ENCODE measurements at regions not wholly inside any gene's neighbourhood (a gene's known extent, or its start where the extent isn't known, plus 50 kb on each side); places are given as distances from the start of the nearest gene placed in this dataset.

DNA sequence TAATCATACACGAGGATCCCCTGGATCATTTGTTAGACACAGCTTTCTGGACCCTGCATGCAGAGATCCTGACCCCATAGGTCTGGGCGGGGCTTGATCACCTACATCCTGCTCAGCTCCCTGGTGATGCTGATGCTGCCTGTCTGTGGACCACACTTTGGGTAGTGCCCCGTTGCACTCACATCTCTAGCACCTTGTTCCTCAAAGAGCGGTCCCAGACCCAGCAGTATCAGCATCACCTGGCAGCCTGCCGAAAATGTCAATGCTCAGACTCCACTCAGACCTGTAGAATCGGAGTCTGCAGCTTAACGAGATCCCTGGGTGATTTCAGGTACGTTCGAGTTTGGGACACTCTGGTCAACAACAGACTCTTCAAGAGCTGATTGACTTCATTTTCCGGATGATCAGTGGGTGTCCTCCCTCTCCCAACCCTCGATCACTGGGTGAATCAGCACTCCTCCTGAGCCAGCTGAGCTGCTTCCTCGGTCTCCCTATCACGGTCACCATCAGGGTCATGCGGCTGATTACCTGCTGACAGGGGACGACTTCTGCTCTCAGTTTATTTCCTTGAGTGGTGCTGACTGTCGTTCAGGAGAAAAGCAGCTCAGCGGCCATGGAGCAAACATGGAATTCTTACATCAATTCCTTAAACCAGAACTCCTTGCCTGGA, 150.6 kb upstream of the RAB12 start:
- no peak for DNase-seq (ENCODE audit: low read depth in 2 of 2)

DNA sequence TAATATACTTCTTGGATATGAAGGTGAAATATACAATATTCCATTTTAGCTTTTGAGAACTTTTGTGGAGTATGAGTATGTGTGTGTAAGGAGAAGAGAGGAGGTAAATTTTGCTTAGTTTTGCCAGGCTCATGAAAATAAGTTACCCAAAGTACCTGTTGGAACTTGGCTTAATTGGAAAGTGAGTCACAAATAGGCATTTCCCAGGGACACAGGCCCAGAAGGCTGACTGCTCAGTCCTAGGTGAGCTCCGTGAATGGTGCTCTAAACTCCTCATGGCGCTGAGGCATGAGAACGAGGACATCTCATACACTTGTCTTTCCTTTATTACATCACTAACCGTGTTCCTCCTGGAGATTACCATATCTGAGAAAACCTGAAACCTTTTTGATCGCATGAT, 148.5 kb upstream of the RAB12 start:
- DNase-seq (ENCODE audit: low read depth in 2 of 2), result no peak

DNA sequence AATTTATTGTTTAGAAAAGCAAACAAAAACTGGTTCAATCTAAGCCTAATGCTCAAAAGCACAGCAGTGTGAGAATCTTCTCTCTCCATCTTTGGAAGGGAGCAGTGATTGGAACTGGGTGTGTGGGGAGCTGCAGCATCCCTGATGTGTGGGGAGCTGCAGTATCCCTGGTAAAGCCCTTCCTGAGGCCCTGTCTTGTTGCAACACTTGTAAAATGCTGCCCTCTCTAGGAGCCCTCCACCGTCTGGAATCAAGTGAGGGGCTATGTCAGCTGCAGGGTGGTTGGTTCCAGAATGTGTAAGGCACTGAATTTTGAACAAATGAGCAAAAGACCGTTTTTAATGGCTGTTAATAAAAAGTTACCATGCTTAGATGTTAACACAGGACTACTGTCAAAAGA, 147.7 kb upstream of the RAB12 start:
- DNase-seq (ENCODE audit: low read depth in 2 of 2), result no peak

DNA sequence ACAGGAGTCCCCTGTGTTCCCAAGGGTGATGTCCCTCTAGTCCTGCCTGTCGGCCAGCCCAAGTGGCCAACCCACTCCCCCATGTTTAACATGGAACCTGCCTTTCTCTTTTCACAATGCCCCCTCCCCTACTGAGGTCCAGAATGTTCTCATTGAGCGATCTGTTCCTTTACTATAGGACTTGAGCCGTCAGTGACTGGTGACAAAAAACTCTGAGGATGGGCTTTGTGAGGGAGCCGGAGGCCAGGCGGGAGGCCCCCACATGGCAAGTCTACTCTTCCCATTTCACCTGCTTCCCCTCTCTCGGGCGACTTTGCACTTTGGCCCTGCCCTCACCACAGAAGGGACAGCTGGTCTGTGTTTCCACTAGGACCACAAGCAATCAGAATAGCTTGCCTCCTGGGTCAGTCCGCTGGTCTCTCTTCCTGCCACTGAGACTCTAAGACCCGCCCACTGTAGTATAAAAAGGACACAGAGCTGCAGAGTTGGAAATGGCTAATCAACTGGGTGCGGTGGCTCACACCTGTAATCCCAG, 146.5 kb upstream of the RAB12 start:
- DNase-seq (ENCODE audit: low read depth in 2 of 2), result no peak

DNA sequence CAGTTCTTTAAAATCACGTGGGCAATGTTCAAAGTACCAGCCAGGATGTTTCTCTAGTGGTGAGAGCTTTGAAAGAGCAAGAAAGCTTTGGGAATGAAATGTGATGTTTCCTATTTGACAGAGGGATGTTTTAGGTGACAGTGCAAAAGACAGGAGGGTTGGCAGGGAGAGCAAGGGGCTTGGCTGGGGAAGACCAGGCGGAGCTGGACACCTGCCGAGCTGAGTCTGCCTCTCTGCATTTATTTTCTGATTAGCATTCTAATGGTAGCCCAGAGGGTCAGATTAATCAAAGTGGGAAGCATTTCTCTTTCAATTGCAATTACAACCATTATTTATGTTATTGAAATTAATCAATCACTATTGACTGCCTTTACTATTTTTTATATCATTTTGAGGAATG, 145.4 kb upstream of the RAB12 start:
- no peak for DNase-seq (ENCODE audit: low read depth in 2 of 2)

DNA sequence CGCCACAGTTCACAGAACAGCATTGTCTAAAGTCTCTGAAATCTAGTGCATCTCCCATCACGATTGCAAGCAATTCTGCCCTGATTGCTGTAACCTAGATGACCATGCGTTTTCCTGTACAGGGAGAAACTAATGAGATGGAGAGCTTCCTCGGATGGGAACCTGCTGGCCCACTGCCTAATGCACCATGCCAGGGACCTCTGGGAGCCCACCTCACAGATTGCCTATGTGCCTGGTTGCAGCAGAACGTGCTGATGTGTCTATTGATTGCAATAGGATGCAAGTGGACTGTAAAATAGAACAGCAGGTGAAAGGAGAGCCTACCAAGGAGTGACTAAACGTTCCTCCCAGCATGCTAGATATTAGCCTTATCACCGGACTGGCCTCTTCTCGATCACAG, 141.0 kb upstream of the RAB12 start:
- no peak for DNase-seq (ENCODE audit: low read depth in 2 of 2)

DNA sequence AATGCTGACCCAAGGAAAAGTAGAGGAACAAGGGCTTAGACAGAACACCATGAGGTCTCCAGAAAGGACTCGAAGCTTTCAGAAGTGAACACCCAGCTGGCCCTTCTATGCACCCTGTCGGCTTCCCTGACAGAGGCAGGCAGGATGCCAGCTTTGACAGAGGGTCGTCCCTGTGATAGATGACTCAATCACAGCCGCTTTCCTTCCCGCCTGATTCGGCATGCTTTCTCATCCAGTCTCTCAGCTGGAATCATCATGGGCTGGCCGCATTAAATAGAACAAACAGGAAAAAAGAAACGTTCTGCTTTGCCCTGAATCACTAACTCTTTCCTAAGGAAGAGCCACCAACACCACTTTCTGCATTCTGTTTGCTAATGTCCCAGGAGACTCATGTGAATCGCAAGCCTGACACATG, 140.3 kb upstream of the RAB12 start:
- no peak for DNase-seq (ENCODE audit: low read depth in 2 of 2)

DNA sequence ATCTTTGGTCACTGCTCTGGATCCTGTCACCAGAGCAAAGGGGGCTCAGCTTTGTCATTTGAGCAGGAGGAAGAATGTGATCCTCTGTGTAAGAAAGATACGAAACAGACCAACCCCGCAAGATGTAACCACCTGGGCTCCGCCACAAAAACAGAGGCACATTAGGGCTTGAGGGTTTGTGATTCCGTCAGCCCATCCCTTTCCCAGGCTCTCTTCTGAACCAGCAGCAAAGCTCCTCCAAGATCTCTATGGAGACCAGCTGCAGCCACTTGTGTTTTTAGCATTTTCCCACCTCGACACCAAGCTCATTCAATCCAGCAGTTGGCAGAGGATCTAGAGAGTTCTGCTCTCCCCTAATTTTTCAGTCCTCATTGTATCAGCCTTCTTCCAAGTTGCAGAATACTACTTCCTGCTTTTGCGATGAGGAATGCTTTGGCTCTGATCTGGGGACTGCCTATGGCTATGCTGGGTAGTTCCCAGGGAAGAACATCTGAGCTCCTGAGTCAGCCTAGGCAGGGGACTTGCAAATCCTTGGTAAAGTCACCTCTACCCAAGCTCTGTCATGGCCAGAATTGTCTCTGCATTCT, 139.6 kb upstream of the RAB12 start:
- DNase-seq (ENCODE audit: low read depth in 2 of 2), result no peak

DNA sequence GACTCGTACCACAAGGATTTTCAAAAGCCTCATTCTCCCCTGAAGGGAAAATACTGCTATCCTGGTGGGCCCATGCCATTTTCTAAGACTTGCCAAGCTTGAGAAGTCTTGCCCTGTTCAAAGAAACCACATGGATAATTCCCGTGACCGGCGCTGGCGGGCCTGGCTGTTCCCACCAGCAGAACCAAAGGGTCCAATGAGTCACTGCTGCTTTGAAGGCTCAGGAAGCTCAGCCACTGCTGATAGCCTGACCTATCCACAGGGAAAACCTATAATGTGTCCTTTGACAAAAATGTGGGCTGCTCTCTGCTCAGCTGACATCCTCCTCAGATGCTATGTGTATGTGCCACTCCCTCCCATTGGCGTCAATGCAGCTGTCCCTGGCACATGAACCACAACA, 137.9 kb upstream of the RAB12 start:
- DNase-seq (ENCODE audit: low read depth in 2 of 2), result no peak

DNA sequence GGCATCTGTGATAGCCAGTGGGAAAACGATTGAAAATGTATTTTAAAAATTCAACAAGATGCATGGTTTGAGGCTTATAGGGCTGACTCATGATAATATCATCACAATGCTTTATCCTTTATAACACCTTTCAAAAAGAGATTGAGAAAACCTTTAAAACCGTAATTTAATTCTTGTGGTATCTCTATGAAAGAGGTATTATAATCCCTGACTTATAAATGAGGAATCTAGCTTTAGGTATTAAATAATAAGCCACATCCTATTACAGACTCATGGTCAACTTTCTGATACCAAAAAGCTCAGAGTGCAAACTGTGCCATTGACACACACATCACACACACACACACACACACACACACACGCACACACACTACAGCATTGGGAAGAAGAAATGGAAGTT, 134.6 kb upstream of the RAB12 start:
- DNase-seq (ENCODE audit: low read depth in 2 of 2), result no peak

DNA sequence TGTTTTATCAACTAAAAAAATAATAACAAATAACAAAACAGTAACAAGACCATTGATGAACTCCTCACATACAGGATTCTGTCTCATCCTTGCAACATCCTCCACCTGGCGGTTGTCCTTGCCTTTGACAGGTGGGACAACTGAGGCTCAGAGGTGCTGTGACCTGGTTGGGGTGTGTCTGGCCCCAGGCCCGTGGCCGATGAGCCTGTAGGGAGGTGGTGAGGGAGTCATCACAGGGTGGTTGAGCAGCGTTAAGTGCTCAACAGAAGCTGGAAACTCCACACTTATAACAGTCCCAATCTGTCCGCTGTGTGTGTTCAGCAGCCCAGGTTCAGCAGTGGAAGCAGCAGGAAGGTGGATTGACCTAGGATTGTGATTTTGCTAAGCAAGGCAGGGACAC, 131.6 kb upstream of the RAB12 start:
- DNase-seq (ENCODE audit: low read depth in 2 of 2), result no peak

DNA sequence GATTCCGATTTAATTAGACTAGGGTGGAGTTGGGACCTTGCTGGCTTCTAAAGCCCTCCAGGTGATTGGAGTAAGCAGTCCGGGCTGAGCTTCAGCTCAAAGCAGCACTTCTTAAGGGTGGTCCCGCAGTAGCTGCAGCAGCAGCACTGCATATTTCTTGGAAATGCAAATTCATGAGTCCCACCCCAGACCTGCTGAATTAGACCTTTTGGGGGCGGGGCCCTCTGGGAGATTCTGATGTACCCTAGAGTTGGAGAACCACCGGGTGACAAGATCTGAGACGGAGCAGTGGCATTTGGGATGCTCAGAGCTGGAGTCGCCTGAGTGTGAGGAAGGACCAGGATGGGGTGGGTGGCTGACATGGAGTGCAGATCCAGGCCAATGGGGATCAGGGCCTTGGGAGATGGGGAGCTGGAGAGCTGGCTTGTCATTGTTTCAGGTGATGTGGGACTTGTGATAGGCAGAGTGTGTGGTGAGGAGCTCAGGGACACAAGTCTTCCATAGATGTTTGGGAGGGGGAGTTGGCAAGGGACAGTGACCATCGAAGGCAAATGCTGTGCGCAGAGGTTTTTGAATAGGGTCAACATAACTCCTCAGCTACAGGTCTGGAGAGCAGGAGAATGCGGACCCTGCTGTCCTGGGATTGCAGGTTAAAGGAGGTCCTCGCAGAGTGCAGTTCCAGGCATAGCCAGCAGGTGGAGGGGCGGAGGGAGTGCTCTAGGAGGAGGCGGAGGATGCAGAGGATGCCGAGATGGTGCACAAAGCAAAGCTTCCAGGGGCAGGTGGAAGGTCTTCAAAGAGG, 130.9 kb upstream of the RAB12 start:
- DNase-seq (ENCODE audit: low read depth in 2 of 2), result peak; percentile 1 to 5

DNA sequence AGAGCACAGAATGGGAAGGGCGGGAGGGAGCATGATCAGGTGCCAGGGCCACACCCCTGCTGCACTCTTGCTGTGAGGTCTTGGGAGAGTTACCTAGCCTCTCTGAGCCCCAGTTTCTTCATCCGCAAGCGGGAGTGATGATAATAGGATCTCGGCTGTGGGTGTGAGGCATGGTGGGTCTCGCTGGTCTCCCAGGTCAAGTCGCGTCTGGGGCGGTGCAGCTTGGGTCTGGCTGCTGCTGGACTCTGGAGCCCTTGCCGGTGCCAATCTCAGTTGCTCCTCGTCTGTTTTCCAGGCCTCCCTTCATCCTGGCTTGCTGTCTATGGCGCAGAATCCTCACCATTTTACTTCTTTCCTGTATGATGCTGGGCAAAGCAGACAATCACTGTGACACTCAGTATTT, 130.3 kb upstream of the RAB12 start:
- DNase-seq (ENCODE audit: low read depth in 2 of 2), result no peak

DNA sequence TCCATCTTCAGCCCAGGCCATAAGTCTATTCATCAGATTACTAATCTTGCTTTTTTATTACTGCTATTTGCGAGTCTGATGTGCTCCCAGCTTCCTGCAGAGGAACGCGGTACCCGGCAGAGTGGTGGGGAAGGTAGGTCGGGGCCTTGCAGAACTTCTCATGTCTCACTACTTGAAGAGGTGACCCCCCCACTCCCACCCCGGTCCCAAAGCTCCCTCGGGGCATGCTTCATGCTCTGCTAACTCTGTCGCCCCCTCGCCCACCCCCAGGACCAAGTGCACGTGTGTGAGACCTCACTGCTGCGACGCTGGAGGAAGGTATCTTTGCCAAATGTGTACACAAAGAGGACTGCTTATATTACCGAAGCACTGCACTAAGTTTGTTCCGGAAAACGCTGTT, 129.4 kb upstream of the RAB12 start:
- no peak for DNase-seq (ENCODE audit: low read depth in 2 of 2)

DNA sequence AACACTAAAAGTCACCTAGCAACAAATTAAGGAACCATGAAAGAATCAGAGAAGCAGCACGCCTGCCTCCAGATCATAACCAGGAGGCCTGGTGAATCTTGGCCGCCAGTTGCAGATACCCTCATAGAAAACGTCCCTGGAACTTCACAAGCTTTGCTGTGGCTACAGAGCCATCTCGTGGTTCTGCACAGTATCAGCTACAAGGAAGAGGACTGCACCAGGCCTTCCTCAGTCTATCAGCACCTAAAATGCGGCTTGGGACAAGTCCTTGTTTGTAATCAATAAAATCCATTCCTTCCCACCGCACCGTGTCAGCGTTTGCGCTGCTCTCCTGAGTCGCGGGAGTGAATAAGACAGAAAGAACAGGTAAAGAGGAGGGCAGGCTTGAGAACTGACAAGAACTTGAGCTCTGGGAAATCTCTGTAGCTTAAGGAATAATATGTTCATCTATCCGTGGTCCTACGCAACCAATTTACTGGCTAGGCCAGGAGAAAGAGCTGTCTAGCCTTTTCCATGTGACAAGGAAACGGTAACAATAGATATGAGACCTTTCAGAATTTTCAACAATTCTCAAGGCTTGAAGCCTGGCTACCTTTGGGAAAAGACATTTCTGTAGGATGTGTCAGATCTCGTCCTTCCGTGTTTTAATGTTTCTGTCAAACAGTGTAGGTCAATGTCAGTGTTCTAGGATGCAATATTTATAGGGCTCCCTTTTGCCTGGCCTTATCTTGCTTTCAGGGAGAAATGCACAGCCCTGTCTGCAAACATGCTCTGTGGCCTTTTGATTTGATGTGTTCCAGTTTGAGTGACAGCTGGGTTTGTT, 128.5 kb upstream of the RAB12 start:
- no peak for DNase-seq (ENCODE audit: low read depth in 2 of 2)

DNA sequence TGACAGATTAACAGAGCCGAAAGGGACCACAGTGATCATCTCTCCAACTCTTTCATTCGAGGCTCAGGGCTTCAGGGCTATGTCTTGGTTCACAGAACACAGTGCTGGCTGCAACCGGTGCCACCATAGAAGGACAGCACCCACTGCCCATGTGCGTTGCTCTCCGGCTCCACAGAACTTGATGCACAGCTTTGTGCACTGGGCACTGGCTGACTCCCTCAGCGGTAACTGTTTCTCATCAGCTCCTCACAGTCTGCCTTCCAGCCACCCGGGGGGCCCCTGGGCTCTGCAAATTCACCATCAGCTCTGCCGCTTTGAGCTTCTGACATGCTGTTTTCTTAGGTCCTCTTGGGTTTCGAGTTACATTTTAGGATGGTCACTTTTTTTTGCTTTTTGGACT, 124.3 kb upstream of the RAB12 start:
- DNase-seq (ENCODE audit: low read depth in 2 of 2), result no peak

DNA sequence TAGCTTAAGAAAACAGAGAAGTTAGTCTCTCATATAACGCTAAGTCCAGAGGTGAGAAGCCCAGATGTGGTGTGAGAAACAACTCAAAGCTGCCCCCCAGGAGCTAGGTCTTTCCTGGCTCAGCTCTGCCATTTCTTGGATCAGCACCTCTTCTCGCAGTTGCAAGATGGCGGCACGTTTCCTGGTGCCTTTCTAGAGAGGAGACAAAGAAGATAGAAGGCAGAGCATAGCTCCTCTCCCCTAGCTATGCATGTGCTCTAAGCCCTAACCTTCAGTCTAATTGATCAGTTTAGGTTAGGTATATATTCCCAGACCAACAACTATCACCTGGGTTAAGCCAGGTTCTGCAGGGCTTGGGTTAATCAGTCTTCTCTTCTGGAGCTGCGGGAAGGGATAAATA, 119.5 kb upstream of the RAB12 start:
- DNase-seq (ENCODE audit: low read depth in 2 of 2), result no peak

DNA sequence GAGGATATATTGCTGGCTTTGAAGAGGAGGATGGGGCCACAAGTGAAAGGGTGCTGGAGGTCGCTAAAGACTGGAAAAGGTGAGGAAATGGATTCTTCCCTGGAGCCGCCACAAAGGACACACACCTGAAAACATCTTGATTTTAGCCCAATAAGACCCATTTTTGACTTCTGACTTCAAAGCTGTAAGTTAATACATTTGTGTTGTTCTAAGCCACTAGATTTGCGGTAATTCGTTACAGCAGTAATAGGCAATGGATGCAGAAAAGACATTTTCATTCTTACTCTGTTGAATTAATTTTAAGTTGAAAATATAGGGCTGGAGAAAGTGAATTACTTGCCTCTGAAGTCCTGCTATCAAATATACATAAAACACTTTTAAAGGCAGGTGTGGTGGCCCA, 117.7 kb upstream of the RAB12 start:
- DNase-seq (ENCODE audit: low read depth in 2 of 2), result no peak

DNA sequence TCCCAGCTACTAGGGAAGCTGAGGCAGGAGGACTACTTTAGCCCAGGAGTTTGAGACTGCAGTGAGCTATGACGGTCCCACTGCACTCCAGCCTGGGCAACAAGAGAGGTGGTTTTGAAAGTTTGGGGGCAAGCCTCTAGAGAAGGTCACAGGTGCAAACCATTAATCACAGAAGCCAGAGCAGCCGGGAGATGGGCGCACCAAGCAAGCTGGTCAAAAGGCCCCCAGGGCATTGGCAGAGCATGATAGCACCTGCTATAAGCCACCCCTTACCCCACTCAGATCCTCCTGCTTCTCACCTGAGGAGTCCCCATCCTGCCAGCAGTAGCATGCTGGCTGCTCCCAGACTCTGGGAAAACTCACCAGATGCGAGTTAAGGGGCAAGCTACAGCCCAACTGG, 116.1 kb upstream of the RAB12 start:
- no peak for DNase-seq (ENCODE audit: low read depth in 2 of 2)

DNA sequence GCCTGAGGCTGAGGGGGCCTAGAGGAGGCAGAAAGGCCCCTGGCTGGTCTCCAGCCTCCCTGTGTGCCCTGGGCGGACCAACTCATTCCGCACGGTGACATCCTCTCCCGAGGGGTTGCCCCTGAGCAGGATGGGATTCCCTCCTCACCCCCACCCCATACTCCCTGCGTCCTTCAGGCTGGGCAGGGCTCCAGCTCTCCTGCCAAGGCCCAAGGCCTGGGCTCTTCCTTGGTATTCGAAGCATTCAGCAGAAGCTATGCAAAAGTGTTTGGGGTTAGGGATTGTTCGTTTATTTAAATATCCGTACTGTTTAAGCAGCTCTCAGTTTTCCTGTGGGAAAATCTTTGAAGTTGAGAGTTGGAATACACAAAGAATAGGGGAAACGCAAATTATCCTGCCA, 113.1 kb upstream of the RAB12 start:
- no peak for DNase-seq (ENCODE audit: low read depth in 2 of 2)

DNA sequence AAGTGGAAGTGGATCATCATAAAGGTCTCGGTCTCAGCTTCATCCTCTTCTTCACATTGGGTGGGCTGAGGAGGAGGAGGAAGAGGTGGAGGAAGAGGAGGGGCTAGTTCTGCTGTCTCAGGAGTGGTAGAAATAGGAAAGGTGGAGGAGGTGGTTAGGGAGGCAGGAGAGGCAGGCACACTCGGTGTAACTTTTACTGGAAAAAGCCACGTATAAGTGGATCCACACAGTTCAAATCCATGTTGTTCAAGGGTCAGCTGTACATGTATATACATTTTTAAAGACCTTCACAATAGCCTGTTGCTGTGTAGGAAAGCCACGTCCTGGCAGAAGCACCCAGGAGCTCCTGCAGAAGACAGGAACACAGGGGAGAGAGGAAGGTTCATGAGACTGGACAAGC, 110.3 kb upstream of the RAB12 start:
- DNase-seq (ENCODE audit: low read depth in 2 of 2), result no peak

Data from stimulated activated CD8-positive, alpha-beta memory T cell treated with anti-CD3 and anti-CD28 coated beads, Interleukin-15, amount 100 ng/mL, for 4 hours (primary cell).